ENCODE measurements at regions not wholly inside any gene's neighbourhood (a gene's known extent, or its start where the extent isn't known, plus 50 kb on each side); places are given as distances from the start of the nearest gene placed in this dataset.

GRCh38 chrX:130543603-130544325 is 142.0 kb downstream of the RBMX2 start:
- TF ChIP-seq, protein P1, sequence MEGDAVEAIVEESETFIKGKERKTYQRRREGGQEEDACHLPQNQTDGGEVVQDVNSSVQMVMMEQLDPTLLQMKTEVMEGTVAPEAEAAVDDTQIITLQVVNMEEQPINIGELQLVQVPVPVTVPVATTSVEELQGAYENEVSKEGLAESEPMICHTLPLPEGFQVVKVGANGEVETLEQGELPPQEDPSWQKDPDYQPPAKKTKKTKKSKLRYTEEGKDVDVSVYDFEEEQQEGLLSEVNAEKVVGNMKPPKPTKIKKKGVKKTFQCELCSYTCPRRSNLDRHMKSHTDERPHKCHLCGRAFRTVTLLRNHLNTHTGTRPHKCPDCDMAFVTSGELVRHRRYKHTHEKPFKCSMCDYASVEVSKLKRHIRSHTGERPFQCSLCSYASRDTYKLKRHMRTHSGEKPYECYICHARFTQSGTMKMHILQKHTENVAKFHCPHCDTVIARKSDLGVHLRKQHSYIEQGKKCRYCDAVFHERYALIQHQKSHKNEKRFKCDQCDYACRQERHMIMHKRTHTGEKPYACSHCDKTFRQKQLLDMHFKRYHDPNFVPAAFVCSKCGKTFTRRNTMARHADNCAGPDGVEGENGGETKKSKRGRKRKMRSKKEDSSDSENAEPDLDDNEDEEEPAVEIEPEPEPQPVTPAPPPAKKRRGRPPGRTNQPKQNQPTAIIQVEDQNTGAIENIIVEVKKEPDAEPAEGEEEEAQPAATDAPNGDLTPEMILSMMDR (IDR thresholded peaks at IDR 0.05) = no peak
- no peak for TF ChIP-seq POLR2A (IDR thresholded peaks at IDR 0.05)

Data from right lobe of liver (tissue), 4 donors.